DMS114 treated with DMSO at 0.1 percent for 48 hours (cell line): ENCODE measurements at regions not wholly inside any gene's neighbourhood (a gene's known extent, or its start where the extent isn't known, plus 50 kb on each side); places are given as distances from the start of the nearest gene placed in this dataset.
"Not testable (repeated sequence)": the region's sequence is repeated elsewhere in the genome, so short reads cannot be mapped to it uniquely, and the experiment has no call there.

Source experiments
- DNase-seq: peaks from one replicate; lab custom pipeline; 2025; ENCODE audit not compliant: unreplicated experiment; lab: John Stamatoyannopoulos, UW

DNA sequence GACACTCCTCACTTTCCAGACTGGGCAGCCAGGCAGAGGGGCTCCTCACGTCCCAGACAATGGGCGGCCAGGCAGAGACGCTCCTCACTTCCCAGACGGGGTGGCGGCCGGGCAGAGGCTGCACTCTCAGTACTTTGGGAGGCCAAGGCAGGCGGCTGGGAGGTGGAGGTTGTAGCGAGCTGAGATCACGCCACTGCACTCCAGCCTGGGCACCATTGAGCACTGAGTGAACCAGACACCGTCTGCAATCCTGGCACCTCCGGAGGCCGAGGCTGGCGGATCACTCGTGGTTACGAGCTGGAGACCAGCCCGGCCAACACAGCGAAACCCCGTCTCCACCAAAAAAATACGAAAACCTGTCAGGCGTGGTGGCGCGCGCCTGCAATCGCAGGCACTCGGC, 134.1 kb upstream of the BOD1L1 start:
- not testable (repeated sequence) for DNase-seq

DNA sequence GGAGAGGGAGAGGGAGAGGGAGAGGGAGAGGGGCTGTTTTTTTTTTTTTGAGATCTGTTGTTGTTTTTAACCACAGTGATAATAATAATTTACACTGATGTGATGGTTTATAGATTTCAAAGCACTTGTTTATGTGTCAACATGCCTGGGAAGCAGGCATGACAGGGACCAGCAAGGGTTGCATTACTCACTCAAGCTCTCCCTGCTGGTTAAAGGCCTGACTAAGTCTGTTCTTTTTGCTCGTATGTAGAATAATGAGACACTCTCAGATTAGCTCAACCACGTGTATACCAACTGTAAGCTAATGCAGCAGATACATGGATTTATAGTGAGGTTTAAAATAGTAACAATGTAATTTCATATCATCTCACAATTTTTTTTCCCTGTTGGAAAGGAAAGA, 134.6 kb upstream of the BOD1L1 start:
- no peak for DNase-seq

DNA sequence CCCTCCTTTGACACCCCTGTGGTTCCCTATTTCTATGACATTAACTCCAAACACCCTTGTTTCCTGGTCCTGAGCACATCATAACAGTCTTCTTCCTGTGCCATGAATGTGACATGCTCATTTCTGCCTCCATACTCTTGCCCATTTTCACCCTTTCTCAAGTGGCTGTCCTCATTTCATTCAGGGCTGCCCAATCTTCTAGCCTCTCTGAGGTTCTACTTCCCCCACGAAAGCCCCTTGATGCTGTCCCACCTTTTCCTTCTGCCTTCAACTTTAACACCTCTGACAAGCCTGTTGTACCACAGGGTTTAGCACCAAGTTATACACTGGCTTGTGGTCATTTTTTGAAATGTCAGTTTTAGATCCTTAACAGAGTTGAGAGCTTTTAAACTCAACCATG, 136.2 kb upstream of the BOD1L1 start:
- DNase-seq = no peak

DNA sequence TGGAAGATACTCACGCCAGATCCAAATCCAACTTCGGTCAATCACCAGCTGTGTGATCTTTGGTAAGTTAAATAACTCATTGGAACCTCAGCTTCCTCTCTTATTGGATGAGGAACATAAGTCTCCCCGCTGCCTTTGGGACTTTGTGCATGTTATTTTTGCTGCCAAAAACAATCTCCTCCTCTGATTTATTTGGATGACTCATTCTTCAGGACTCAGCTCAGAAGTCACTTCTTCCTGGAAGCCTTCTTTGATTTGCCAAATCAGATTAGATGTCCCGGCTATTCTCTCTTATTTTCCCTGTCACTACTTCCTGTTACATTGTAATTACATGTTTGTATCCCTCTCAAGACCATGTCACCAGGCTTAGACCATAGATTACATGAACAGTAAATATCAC, 138.0 kb upstream of the BOD1L1 start:
- DNase-seq = no peak

DNA sequence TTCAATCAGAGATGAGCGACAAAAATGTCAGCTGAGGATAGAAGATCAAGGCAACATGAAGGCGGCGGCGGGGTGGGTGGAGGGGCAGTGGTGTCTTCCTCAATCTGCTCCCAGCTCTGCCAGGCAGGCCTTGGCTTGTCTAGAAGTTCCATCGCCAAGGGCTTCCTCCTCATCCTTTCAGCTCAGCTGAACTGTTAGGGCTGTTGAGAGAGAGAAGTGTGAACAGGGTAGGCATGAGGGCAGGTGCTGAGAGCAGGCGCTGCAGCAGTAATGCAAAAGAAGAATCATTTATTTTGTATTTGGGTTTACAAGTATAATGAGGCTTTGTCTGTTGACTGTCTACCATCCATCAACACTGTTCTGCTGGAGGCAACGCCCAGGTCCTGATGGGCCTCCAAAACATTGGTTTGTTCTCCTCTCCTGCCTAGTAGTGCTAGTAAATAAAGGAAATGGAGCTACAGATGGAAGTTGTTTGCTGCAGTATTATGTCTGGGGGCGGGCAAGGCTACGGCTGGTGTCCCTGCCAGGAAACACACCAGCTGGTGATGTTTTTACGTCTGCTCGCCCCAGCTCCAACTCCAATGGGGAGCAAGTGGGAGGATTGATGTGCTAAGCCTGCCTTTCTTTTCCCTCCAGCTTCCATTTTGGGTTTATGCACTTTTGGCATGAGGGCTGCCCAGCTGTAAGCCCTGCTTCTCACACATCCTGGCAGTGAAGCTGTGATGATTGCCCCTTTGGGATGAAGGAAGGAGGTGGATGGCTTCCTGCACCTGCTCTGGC, 139.4 kb upstream of the BOD1L1 start:
- DNase-seq = no peak

DNA sequence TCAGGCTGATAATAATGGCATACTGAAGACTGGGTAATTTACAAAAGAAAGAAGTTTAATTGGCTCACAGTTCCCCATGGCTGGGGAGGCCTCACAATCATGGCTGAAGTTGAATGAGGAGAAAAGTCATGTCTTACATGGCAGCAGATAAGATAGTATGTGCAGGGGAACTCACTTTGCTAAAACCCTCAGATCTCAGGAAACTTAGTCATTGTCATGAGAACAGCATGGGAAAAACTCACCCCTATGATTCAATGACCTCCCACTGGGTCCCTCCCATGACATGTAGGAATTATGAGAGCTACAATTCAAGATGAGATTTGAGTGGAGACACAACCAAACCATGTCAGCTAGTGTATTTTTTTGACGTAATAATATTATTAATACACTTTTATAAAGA, 149.8 kb upstream of the BOD1L1 start:
- DNase-seq = no peak

DNA sequence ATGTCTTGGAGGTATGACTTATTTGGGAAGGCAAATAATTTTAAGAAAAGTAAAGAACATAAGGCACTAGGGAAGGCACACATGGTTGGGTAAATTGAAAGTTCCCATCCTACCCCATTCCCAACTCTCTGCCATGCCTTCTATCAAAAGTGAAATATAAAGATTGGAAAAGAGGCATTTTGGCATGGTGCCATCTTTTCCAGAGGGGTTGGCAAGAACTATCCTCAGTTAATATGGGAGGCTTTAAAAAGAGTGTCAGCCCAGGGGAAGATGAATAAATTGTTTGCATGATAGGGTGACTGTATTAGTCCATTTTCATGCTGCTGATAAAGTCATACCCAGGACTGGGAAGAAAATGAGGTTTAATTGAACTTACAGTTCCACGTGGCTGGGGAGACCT, 150.8 kb upstream of the BOD1L1 start:
- no peak for DNase-seq

DNA sequence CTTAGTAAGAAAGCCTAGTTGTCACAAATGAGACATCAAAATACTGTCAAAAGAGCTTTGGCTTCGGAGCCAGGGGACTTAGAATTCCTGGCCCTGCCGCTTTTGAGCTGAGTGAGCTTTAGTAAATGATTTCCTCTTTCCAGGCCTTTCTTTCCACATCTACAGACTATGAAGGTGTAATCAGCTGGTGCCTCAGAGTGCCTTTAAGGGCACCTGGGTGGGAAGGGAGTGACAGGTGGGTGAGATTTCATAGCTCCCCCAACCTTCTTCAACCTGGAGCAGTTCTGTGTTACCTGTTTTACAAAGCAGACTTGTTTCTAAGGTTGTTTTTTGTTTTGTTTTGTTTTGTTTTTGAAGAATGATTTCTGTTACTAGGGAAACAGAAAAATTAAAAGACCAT, 154.7 kb upstream of the BOD1L1 start:
- DNase-seq = no peak

DNA sequence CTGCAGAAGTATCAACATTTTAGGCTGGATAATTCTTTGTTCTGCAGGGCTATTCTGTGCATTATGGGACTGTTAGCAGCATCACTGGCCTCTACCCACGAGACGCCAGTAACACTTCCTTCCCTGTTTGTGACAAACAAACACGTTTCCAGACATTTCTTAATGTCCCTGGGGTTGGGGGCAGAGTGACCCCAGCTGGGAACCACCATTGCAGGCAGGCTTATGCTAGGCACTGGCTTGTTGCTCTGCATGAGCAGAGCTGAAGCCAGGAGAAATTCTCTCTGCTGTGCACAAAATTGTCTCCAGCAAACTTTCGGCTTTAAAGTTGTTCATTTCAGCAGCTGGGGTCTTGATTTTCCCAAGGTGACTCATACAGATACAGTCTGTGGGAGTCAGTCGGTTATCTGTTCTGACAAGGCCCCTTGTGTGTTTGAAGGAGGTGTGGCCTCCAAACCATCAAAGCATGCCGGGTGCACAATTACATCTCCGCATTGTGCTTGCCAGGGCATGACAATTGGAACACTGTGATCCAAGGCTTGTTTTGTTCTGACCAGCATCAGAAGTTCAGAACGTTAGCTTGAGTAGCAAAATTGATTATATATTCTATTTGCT, 156.4 kb upstream of the BOD1L1 start:
- no peak for DNase-seq

DNA sequence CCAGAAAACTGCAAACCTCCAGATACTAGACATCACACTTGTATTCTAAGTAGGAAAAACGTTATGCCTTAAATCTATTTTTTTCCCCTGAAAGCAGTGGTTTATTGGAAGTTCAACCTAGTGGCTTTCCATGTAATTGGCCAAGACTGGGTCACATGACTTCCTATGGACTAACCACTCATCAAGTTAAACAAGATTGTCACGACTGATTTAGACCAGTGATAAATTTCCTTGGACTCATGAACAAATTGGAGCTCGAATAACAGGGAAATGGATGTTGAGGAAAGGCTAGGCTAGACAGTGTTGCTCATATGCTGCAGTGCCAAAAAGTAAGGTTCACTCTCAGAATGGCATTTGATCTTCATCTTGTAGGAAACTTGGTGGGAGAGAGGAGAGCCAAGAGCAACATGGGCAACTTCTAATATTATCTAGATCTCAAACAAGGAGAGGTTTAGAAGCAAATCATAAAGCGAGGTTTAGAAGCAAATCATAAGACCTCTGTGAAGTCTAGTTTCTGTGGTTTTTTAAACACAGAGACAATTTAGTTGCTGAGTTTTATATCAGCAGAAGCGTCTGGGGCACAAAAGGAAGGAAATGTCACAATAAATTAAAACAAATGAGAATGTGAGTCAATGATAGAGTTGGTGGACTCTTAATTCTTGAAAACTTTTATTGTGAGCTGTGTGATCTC, 165.6 kb upstream of the BOD1L1 start:
- no peak for DNase-seq

DNA sequence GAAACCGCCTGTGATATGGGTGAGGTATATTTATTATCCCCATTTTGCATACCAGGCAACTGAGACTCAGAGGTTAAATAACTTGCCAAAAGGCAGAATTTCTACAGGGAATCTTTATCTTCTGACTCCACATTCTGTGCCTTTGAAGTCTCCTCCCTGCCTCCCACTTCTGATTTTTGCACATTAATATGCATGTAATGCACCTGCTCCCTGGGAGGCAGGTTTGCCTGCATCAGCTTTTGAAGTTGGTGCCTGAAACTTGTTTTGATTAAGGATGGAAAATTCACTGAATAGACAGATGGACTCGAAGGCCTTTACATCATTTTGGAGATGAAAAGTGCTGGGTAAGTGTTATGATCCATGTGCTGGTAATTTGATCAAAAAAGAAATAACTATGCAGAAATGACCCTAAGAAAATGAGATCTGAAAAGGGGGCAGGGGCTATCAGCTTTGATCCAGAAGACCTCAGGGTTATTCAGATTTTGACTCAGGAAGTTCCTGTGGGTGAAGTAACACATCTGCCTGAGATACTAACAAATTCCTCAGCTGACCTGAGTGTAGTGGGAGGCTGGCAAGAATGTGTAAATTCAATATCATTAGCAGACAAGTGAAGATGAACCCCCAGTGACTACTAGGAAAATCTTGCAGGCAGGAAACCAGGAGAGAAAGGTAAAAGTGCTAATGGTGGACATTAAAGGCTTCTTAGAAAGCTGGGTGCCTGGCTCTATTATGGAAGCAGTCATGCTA, 167.5 kb upstream of the BOD1L1 start:
- no peak for DNase-seq

DNA sequence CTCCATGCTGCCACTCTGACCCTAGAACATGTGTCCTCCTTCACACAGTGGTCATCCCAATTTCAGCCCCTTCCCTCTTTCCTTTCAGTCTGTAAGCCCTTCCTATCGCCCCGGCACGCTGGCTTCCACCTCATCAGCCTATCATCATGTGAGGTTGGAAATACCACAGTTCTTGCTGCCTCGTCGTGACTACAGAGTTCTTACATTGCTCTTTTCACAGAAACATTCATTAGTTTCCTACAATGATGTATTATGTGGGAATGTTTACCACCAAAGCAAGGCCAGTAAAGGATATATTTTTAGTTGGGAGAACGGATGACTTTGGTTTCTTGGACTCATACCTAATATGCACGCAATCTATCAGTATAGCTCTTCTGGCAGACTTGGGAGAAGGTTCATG, 169.5 kb upstream of the BOD1L1 start:
- DNase-seq = no peak

DNA sequence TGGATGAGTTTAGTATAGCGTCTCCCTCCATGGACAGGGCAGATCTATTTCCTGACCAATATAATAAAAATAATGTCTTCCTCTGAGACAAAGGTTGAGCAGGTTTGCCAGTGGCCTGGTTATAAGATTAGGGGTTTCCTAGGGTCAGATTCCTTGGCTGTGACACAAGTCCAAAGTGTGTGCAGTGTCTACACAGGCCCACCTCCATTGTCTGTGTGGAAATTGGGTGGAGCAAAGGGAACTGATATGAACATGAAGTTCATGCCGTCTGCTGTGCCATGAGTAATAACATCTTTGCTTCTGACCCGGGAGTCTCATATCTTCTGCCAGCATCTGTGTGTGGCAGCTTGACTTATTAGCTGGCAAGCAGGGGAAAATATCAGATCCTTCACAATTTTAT, 187.7 kb upstream of the BOD1L1 start:
- no peak for DNase-seq

DNA sequence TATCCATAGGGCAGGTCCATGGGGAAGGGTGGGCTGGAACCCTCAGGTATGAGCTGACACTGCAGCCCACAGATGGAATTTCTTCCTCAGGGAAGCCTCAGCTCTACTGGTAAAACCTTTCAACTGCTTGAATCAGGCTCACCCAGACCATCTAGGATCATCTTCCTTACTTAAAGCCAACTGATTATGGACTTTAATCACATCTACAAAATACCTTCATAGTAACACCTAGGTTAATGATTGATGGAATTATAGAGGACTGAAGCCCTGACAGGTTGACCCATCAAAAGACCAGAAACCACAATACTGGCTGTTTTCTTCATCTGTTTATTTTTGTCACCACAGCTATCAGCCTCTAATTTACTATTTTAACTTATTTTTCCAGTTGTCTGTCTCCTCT, 188.9 kb upstream of the BOD1L1 start:
- no peak for DNase-seq

DNA sequence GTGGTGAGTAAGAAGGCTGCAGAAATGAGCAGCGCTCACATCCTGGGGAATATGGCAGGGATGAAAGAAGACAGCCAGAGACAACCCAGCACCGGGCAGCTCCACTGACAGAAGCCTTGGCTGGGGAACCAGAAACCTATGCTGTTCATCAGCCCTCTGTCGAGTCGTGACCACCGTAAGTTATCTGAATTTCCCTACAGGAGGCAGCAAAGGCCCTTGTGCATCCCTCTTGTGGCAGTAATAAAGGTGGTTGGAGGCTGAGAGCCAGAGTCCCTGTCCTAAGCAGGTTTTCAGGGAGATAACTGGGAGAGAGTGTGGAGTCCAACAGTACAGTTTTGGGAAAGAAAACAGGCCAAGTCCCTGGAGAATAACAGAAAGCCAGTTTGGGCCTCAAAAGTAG, 194.0 kb upstream of the BOD1L1 start:
- no peak for DNase-seq

DNA sequence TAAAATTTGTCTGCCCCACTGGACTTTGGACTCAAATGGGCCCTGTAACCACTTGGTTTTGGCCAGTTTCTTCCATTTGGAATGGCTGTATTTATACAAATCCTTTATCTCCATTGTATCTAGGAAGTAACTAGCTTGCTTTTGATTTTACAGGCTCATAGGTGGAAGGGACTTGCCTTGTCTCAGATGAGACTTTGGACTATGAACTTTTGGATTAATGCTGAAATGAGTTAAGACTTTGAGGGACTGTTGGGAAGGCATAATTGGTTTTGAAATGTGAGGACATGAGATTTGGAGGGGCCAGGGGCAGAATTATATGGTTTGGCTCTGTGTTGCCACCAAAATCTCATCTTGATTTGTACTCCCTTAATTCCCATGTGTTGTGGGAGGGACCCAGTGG, 198.3 kb upstream of the BOD1L1 start:
- not testable (repeated sequence) for DNase-seq

DNA sequence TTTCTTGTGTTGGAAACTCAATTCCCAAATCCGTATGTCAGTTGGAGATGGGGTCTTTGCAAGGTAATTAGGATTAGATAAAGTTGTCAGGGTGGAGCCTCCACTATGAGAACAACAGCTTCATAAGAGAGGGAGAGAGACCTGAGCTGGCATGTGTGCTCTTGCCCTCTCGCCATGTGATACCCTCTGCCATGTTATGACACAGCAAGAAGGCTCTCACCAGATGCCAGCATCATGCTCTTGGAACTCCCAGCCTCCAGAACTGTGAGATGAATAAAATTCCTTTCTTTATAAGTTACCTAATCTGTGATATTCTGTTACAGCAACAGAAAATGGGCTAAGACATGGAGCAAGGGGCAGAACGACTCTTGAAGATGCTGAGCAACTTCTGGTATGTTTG, 201.9 kb upstream of the BOD1L1 start:
- DNase-seq = no peak

DNA sequence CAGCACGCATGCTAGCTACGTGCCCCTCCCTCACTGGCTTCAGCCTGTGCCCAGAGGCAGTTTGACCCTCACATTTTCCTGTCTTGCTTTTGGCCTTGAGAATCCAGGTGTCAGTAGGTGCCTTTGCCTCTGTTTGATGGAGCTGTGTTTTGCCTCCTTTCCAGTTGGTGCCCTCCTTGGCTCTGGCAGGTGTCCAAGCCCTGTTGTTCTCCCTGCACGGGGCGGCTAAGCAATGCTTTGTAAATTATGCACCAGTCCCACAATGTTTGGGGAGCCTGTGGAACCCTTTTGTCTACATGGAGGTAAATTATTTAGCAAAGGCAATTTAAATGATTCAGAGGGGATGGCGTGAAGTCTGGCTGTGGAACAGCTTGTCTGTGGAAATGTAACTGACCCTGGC, 202.9 kb upstream of the BOD1L1 start:
- no peak for DNase-seq

DNA sequence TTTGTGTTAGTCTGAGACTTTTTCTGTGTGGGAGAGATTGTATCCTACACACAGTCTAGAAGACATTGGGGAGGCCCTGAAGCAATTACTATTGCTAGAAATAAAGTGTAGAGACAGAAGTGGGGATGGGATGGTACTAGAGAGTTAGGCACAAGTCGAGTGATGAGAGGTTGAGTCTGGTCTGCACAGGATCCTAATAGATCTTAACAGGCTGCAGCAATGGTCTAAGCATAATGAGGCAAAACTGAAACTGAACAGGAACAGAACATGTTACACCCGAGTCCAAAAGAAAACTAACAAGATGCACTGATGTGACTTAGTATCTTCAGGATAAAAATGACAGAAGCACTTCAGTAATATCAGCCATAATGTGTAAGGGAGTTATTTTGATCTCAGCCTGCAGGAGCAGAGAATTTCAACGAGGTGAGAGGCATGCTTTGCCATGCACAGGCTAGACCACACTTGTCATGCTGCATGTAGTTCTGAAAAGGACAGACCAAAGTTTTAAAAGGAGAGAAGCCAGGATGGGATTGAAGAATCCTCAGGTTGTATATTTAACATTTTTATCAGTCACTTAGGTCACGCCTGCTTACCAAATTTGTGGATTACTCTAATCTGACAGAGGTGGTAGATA, 205.8 kb upstream of the BOD1L1 start:
- no peak for DNase-seq

DNA sequence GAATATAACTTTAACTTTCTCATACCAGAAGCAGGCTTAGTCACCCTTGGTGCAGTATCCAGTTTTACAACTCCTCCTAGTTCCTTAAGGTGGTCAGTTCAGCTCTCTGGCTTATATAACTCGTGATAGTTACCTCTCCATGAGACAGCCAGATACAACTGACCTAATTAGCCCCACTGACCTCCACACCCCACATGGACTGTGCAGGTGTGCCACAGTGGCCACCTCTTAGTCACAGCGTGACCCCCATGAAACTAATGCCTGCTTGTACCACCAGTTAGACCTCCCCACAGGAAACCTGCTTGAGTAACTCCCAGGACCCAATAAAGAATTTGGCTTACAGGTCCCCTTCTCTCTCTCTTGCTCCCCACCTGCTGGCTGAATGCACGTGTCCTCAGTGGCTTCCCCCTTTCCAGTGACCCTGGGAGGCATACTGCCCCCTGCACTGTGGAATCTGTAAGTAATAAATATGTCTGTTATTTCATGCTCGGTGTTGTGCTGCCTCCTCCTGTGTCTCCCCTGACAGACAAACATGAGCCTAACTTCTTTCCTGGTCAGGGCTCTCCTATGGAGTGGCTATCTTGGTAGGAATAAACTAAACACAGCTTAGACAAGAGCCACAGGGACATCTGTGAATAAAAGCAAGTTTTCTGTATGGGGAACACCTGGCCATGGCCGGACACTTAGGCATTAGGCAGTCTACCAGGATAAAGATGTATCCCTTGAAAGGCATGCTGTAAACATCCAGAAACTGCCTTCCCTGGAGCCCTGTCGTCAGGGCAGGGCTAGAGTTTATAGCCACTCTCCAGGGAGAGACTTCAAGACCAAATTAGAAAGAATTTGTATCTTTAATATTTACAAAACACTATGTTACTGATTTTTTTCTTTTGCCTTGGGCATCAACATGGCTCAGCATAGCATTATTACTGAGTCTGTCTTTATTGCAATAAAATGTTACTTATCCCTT, 209.7 kb upstream of the BOD1L1 start:
- no peak for DNase-seq
